Activated naive CD4-positive, alpha-beta T cell treated with Interleukin-2 at 50 U/mL for 16 hours (primary cell): ENCODE measurements at regions not wholly inside any gene's neighbourhood (a gene's known extent, or its start where the extent isn't known, plus 50 kb on each side); places are given as distances from the start of the nearest gene placed in this dataset.

Experiments used
- DNase-seq: peaks from one replicate; pipeline ENCODE4 v3.0.0-alpha.2; 2020

- DNase-seq = no peak
These were observed 117.4 kb upstream of the SH3BP4 start for GRCh38 chr2:234834228-234834923.

DNA sequence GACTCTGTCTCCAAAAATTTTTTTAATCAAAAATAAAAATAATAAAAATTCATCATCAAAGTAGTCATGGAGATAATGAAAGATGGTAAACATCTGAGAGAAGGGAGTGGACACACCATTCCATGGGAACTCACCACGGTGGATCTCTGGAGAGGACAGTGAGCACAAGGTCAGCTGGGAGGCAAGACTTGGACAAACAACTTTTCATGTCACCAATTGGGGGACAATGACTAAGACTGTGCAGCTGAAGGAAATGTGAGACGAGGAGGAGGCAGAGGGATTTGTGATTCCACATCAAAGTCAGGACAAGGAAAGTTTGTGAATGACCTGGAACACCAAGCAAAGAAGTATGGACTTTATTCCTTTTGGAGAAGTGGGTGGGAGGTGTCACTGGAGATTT is 121.0 kb upstream of the SH3BP4 start:
- DNase-seq = no peak

DNA sequence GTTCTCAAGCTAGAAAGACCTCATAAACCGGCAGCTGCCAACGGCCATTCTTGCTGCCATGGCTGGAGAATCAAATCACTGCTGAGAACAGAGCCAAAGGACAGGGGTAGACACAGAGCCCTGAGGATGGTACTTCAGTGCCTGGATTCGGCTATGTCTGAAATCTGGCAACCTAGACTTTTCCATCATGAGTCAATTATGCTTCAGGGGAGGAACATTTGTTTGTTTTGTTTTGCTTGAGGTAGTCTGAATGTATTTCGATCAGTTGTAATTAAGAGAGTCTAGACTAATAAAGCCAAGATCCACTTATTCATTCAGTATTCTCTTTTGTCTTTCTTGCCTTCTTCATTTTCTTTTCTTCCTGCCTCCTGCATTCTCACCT is 122.8 kb upstream of the SH3BP4 start:
- no peak for DNase-seq

DNA sequence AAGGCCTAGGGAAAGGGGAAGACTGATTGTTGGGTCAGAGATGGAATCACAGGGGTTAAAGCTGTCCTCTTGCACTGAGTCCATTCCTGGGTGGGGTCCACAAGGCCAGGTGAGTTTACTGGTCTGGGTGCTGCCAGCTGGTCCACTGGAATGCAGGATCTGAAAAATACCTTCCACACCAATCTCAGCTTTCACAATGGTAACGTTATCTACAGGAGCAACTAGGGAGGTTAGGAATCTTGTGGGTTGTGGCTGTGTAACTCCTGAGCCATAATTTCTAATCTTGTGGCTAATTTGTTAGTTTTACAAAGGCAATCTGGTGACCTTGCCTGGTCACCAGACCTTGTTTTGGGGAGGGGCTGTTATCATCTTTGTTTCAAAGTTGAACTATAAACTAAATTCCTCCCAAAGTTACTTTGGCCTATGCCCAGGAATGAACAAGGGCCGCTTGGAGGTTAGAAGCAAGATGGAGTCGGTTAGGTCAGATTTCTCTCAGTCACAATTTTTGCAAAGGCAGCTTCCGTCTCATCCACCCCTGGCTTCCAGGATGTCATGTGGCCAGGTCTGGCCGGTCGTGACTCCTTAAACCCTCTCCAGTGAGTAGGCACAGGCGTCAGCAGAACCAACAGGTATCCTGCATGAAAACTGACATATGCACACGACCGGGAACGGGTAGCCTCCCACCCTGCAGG is 123.3 kb upstream of the SH3BP4 start:
- DNase-seq = no peak

DNA sequence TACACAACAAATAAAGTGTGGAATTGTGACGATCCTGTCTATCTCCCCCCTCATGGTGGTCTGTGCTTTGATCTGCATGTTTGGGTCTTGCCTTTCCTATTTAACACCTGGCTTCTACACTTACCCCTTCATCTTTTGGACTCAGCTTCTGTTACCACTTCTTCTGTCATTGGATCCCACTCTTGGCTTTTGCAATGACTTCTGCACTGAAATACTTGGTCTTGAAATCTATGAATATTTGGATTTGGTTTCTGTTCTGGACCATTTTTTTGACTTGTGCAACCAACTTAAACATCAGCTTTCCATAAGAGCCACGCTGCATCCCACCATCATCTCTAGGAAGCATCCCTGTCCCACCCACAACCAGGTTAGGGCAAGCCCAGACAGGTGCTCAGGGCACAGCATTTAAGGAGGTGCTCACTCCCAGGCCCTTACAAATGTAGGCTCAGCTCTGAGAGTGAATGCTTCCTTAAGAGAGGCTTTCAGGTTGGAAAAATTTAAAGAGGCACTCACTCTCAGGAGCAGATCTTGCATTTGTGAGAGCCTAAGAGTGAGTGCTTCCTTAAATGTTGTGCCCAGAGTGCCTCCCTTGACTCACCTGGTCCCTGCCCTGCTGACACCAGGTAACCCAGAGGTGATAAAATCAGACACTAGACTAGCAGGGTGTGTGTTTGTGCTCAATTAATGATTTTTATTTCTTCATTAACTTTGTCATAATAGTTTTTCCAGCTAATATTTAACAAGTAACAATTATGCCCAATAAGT is 124.5 kb upstream of the SH3BP4 start:
- no peak for DNase-seq

- no peak for DNase-seq
These were observed 125.1 kb upstream of the SH3BP4 start for GRCh38 chr2:234826681-234827080.

- no peak for DNase-seq
These were observed 126.2 kb upstream of the SH3BP4 start for GRCh38 chr2:234825616-234826015.

- no peak for DNase-seq
These were observed 127.9 kb upstream of the SH3BP4 start for GRCh38 chr2:234823877-234824376.

- DNase-seq = no peak
These were observed 128.5 kb upstream of the SH3BP4 start for GRCh38 chr2:234823196-234823876.

DNA sequence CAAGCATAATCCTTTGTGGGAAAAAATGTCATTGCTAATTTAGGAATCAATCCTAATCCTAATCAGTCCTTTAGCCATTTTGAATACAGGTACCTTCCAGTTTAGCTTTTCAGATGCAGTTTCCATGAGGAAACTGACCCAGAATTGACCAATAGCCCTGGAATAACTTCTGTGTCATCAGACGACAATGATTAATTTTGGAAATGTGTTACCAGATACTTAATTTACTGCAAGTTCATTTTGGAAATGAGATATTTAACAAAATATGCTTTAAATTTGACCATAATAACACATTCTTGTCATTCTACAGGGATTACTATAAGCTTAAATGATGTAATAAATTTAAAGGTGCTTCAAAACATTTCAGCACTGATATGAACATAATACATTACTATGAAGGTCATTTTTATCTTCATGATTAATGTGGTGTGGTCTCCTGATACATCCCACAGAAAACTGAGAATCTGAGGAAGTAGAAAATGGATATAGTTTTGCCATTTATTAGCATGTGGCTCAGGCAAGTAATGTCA is 129.8 kb upstream of the SH3BP4 start:
- DNase-seq = no peak

DNA sequence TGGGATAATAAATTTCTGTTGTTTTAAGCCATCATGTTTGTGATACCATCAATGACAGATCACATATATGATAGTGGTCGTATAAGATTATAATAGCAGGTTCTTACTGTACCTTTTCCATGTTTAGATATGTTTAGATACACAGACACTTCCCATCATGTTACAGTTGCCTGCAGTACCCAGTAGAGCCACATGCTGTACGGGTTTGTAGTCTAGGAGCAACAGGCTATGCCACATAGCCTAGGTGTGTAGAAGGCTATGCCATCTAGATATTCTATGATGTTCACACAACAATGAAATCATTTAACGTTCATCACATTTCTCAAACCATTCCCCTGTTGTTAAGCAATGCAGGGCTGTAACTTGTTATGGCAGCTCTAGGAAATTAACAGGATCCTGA is 132.9 kb upstream of the SH3BP4 start:
- DNase-seq = no peak

- DNase-seq = no peak
These were observed 135.3 kb upstream of the SH3BP4 start for GRCh38 chr2:234816491-234816890.

DNA sequence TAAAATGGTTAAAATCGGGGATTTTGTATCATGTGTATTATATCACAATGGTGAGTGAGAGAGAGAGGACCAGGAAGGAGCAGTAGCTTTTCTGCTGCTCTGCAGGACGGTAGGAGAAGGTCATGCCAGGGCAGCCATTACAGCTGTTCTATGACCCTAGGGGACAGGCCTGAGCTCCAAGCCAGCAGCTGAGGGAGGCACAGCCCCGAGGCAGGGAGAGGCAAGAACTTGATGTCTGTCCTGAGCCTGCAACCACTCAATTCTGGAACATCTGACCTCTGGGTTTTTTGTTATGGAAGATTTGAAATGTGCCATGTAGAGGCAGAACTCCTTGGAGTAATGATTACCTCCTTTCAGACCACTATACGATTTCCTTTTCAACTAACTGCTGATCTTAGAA is 135.8 kb upstream of the SH3BP4 start:
- no peak for DNase-seq

DNA sequence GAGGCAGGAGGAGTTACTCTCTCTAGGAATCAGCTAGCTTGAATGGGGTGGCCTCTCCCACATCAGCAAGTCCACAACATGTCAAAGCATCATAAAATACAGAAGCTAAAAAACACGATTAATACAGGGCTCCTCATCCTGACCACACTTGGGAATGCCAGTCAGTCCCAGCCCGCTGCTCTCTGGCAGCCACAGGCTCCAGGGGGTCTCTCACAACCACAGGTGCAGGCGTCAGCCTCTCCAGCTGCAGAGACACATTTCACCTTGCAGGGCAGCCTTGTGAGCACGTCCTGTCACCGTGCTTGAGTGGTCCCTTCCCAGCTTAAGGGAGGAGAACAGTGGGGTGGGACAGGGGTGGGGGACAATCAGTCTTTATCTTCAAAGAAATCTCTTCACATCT is 137.4 kb upstream of the SH3BP4 start:
- DNase-seq = no peak

DNA sequence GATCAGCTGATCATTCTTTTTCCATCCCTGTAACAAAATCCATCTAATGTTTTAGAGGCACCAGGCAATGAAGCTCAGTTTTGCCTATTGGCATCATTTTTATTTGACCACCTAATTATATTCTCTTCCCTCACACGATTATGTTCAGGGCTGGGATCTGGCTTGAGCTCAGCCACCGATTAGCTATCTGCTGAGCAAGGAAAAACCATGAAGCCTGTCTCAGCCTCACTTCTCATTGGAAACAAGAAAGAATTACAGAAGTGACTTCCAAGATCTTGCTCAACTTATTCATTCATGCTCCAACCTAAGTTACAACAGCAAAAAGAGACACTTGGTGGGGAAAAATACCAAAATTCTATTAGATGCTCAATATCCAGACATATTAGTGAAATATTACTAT is 139.0 kb upstream of the SH3BP4 start:
- no peak for DNase-seq

GRCh38 chr2:234808907-234809306 is 142.9 kb upstream of the SH3BP4 start:
- no peak for DNase-seq

- no peak for DNase-seq
These were observed 145.0 kb upstream of the SH3BP4 start for GRCh38 chr2:234806818-234807217.

DNA sequence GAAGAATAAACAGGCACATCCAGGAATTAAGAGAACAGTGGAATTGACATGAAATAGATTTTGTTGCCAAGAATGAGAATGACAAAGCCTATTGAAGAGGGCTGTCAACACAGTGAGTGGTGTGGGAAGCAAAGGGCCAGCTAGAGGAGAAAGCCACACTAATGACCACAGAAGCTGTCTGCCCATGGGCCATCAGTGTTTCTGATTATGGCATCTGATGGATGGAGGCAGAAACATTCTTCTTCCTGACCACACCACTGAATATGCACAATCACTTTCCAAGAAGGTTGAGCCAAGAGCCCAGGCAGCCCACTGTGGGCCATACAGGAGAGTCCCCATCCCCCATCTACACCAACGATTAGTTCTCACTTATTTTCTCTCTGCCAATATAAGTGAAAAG is 146.0 kb upstream of the SH3BP4 start:
- no peak for DNase-seq

DNA sequence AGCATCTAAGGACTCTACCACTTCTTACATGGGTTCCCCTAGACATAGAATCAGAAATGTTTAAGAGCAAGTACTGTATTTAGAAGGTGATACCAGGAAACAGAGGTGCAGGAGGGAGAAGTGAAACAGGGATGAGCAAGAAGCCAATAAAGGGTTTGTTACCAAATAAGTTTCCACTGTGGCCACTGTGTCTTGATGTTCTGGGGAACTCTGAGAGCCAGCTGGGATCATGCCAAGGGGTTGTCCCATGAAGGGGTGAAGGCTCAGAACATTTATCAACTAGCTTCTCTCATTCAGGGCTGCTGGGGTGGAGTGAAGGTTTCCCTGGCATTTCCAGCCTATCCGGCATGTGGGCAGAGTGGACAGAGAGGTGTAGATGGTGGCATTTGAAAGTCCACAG is 147.1 kb upstream of the SH3BP4 start:
- DNase-seq = no peak

- no peak for DNase-seq
These were observed 149.0 kb upstream of the SH3BP4 start for GRCh38 chr2:234802845-234803171.

DNA sequence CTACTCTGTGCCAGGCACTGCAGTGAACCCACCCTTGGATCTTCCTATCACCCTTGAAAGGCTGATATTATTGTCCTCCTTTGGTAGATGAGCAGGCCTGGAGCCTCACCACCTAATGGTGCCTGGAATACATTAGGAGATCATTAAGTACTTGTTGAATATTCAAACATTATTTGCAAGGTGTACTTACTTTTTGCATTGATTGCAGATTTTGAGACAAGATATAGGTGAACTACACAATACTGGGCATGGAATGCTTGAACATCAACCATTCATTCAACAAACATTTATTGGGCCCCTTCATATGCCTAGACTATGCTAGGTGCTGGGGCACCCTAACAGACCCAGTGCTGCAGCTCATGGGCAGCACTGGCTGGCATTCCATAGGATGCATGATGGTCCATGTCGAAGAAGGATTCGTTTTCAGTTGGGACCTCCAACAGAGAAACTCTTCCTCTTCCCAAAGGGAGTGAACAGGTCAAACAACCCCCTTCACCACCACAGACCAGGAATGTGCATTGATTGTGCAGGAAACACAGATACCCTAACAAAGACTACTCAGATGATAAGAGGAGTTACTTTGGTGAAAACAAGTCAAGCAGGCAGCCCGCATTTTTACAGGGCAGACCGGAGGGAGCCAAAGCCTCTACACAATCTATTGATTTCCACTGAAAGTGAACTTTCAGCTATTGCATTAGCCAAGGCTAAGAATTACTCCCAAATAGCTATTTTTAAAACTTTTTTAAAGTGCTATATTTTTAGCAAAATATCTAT is 149.6 kb upstream of the SH3BP4 start:
- no peak for DNase-seq

DNA sequence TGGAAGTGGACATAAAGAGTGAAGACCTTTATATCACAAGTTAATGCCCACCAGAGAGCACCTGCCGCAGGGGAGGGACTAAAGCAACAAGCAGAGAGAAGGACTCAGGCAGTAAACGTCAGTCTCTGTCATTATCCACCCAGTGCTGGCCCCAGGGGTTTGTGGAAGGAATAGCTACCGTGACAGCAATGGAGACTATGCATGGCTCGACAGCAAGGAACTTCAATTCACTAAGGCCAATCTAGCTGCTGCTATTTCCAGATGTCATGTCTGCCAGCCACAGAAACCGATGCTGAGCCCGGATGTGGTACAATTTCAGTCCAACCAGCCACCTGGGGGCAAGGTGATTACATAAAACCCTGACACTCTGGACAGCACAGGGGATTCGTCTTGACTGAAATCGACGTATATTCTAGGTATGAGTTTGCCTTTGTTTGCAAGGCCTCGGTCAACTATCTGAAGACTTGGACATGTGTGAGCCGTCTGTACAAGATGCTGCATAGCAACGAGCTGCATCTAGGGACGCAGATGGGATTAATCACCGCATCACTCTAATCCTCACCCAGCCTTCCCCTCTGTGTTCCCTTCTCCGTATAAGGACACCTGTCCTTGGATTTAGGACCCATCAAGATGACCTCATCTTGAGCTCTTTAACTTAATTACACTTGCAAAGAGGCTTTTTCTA is 154.1 kb upstream of the SH3BP4 start:
- no peak for DNase-seq
